ENCODE measurements at regions not wholly inside any gene's neighbourhood (a gene's known extent, or its start where the extent isn't known, plus 50 kb on each side); places are given as distances from the start of the nearest gene placed in this dataset.
A peak's percentile ranks its signal among the peaks of the same experiment; 100 is the strongest.

- H3K9me3 ChIP-seq (ENCODE audit: low read length): peaks cover 36% of the 10 kb centered on the region
- H2AFZ ChIP-seq (ENCODE audit: low read length): no peak overlapping the region
- ChIA-PET POLR2A (no interaction called here), CTCF (ENCODE audit: low intra/inter-chr PET ratio, low total read pairs) (no interaction called here)
- in situ Hi-C loops (cut with HindIII; ENCODE audit: extremely low pct_ligation_motif_present, low pct_unique_long_range_greater_than_20kb): no loop called here
- BruUV-seq (replicated peaks): no TSS peak
- no peak overlapping the region for H3K27ac ChIP-seq (ENCODE audit: extremely low read length, insufficient read depth, low read length)
- WGBS (ENCODE audit: low lambda C conversion rate): 21% methylated on average over 1 of the region's 1 CpG
- DNase-seq (ENCODE audit: low spot score): no peak
- no peaks in the 10 kb centered on the region for H3K27me3 ChIP-seq (ENCODE audit: control insufficient read depth in 1 of 2, insufficient read depth in 2 of 2, low read length in 2 of 2)
- no peaks in the 10 kb centered on the region for H4K20me1 ChIP-seq (ENCODE audit: insufficient read depth, low read length)
- no peak for ATAC-seq
- FAIRE-seq: no peak
- intact Hi-C loops (cut with micrococcal nuclease; ENCODE audit: unreplicated experiment): no loop called here
- H3K36me3 ChIP-seq (replicated peaks in 1 of 2; ENCODE audit: control insufficient read depth in 1 of 2, insufficient read depth in 2 of 2, low read length in 2 of 2): no peaks in the 10 kb centered on the region
- no peak overlapping the region for H3K9ac ChIP-seq (ENCODE audit: insufficient read depth, low read depth, low read length)
- TF ChIP-seq ZNF160 (CRISPR knock-in tag; IDR thresholded peaks at IDR 0.05): peak; percentile 82; the same call in 1 of the 2 replicates
- no peak for TF ChIP-seq HNF4G (IDR thresholded peaks at IDR 0.05; ENCODE audit: borderline replicate concordance, low read depth, low read length)
- no peak for TF ChIP-seq HNF4G (CRISPR knock-in tag; IDR thresholded peaks at IDR 0.05; ENCODE audit: borderline replicate concordance, low read depth)
- no peak for TF ChIP-seq ZNF615 (CRISPR knock-in tag; IDR thresholded peaks at IDR 0.05; ENCODE audit: borderline replicate concordance)
- no peak overlapping the region for H3K4me2 ChIP-seq (ENCODE audit: low read depth, low read length)
- H3K4me1 ChIP-seq (ENCODE audit: insufficient read depth, low read length): no peaks in the 10 kb centered on the region
- H3K4me3 ChIP-seq (replicated peaks in 1 of 3; ENCODE audit: insufficient read depth in 1 of 3, low read depth in 2 of 3, low read length in 3 of 3): no peak overlapping the region
- H3K79me2 ChIP-seq (ENCODE audit: insufficient read depth, low read length): no peaks in the 10 kb centered on the region
These were observed 674.3 kb upstream of the POU3F3 start for GRCh38 chr2:104179644-104180043.

GRCh38 chr2:104200533-104201168 is 653.3 kb upstream of the POU3F3 start:
- FAIRE-seq (no peak), ATAC-seq (no peak), DNase-seq (ENCODE audit: low spot score) (no peak)
- H3K4me1 ChIP-seq (ENCODE audit: insufficient read depth, low read length): no peaks in the 10 kb centered on the region
- TF ChIP-seq HMGA1 (CRISPR knock-in tag; conservative IDR thresholded peaks at IDR 0.05) (no peak), ZNF407 (CRISPR knock-in tag; IDR thresholded peaks at IDR 0.05; ENCODE audit: not compliant biosample characterization) (no peak), PAF1 (CRISPR knock-in tag; IDR thresholded peaks at IDR 0.05) (no peak), NCOA1 (CRISPR knock-in tag; IDR thresholded peaks at IDR 0.05) (no peak), SUZ12 (IDR thresholded peaks at IDR 0.05; ENCODE audit: low read depth, low read length) (no peak), ZNF138 (CRISPR knock-in tag; IDR thresholded peaks at IDR 0.05; ENCODE audit: low read depth) (no peak)
- H3K9ac ChIP-seq (ENCODE audit: insufficient read depth, low read depth, low read length): no peak overlapping the region
- no peak overlapping the region for H3K4me3 ChIP-seq (replicated peaks in 1 of 3; ENCODE audit: insufficient read depth in 1 of 3, low read depth in 2 of 3, low read length in 3 of 3)
- ChIA-PET POLR2A (no interaction called here), CTCF (ENCODE audit: low intra/inter-chr PET ratio, low total read pairs) (no interaction called here)
- no peaks in the 10 kb centered on the region for H4K20me1 ChIP-seq (ENCODE audit: insufficient read depth, low read length)
- 1% methylated on average over 2 of the region's 2 CpGs for WGBS (ENCODE audit: low lambda C conversion rate)
- no peaks in the 10 kb centered on the region for H3K79me2 ChIP-seq (ENCODE audit: insufficient read depth, low read length)
- no peak overlapping the region for H2AFZ ChIP-seq (ENCODE audit: low read length)
- H3K27ac ChIP-seq (ENCODE audit: extremely low read length, insufficient read depth, low read length): no peak overlapping the region
- H3K4me2 ChIP-seq (ENCODE audit: low read depth, low read length): no peak overlapping the region
- in situ Hi-C loops (cut with HindIII; ENCODE audit: extremely low pct_ligation_motif_present, low pct_unique_long_range_greater_than_20kb) (no loop called here), intact Hi-C loops (cut with micrococcal nuclease; ENCODE audit: unreplicated experiment) (no loop called here)
- no TSS peak for BruUV-seq (replicated peaks)
- no peaks in the 10 kb centered on the region for H3K9me3 ChIP-seq (ENCODE audit: low read length)
- H3K27me3 ChIP-seq (ENCODE audit: control insufficient read depth in 1 of 2, insufficient read depth in 2 of 2, low read length in 2 of 2): no peaks in the 10 kb centered on the region
- H3K36me3 ChIP-seq (replicated peaks in 1 of 2; ENCODE audit: control insufficient read depth in 1 of 2, insufficient read depth in 2 of 2, low read length in 2 of 2): no peaks in the 10 kb centered on the region

All from HepG2 (cell line).